CD4-positive, alpha-beta memory T cell (primary cell): ENCODE measurements at regions not wholly inside any gene's neighbourhood (a gene's known extent, or its start where the extent isn't known, plus 50 kb on each side); places are given as distances from the start of the nearest gene placed in this dataset.

Experiments used
- CTCF ChIA-PET: fragments of 350-600 bp; sonication (Branson Sonifier 250); formaldehyde crosslinking; loops from one replicate; lab custom pipeline; 2021; ENCODE audit warnings: inconsistent platforms; ENCODE audit not compliant: partially characterized antibody; lab: Charles Lee
- POLR2A ChIA-PET: fragments of 350-600 bp; sonication (Branson Sonifier 250); formaldehyde crosslinking; loops from one replicate; lab custom pipeline; 2021; ENCODE audit not compliant: partially characterized antibody; lab: Charles Lee
- DNase-seq, 5 donors: peaks; one replicate each; pipeline versions ENCODE4 v3.0.0 to v3.0.0-alpha.2; 2020 to 2022; ENCODE audit warnings: mixed read lengths in 1 of 5
- H3K27ac ChIP-seq: one replicate; pipeline ENCODE4 v1.7.0; 2013; ENCODE audit warnings: low read depth, low read length
- H3K27me3 ChIP-seq: 2 replicates; pipeline ENCODE4 v1.7.0; 2013; ENCODE audit warnings: mild to moderate bottlenecking, low read length, moderate library complexity; ENCODE audit not compliant: insufficient read depth
- H3K36me3 ChIP-seq: 2 replicates; pipeline ENCODE4 v1.7.0; 2013; ENCODE audit warnings: mild to moderate bottlenecking, low read length, moderate library complexity; ENCODE audit not compliant: insufficient read depth
- H3K4me1 ChIP-seq: 2 replicates; pipeline ENCODE4 v1.7.0; 2013; ENCODE audit warnings: mild to moderate bottlenecking, low read length, moderate library complexity; ENCODE audit not compliant: insufficient read depth
- H3K4me3 ChIP-seq, 2 donors: one replicate each; pipeline ENCODE4 v1.7.0; 2013; ENCODE audit warnings: low read length in 2 of 2, mild to moderate bottlenecking in 1 of 2
- H3K9me3 ChIP-seq, 2 donors: one replicate each; pipeline ENCODE4 v1.7.0; 2013; ENCODE audit warnings: low read length in 2 of 2, control low read depth in 1 of 2; ENCODE audit not compliant: control insufficient read depth in 1 of 2
- H3K27ac Mint-ChIP-seq, 7 donors: one replicate each; pipeline ENCODE4 v1.8.0; 2020 to 2021; ENCODE audit warnings: mixed read lengths in 7 of 7, mild to moderate bottlenecking in 6 of 7, inconsistent platforms in 3 of 7, moderate library complexity in 3 of 7
- H3K27me3 Mint-ChIP-seq, 2 donors: one replicate each; pipeline ENCODE4 v1.8.0; 2020 to 2021; ENCODE audit warnings: mixed read lengths in 2 of 2
- H3K36me3 Mint-ChIP-seq, 2 donors: one replicate each; pipeline ENCODE4 v1.8.0; 2020 to 2021; ENCODE audit warnings: mixed read lengths in 2 of 2, inconsistent platforms in 1 of 2, mild to moderate bottlenecking in 1 of 2
- H3K4me1 Mint-ChIP-seq, 4 donors: one replicate each; pipeline ENCODE4 v1.8.0; 2020 to 2021; ENCODE audit warnings: mixed read lengths in 4 of 4, mild to moderate bottlenecking in 1 of 4
- H3K4me3 Mint-ChIP-seq, 8 donors: one replicate each; pipeline ENCODE4 v1.8.0; 2020 to 2021; ENCODE audit warnings: mixed read lengths in 8 of 8, mild to moderate bottlenecking in 7 of 8, moderate library complexity in 6 of 8, inconsistent platforms in 3 of 8
- H3K9me3 Mint-ChIP-seq, 8 donors: one replicate each; pipeline ENCODE4 v1.8.0; 2020 to 2021; ENCODE audit warnings: mixed read lengths in 8 of 8, mild to moderate bottlenecking in 5 of 8, inconsistent platforms in 3 of 8, moderate library complexity in 1 of 8
- intact Hi-C: fragments of 100-400 bp; cut with micrococcal nuclease; formaldehyde crosslinking; loops from one replicate; pipeline ENCODE4 v1.15.1; 2023

GRCh38 chr14:38721822-38722431, 381.1 kb downstream of the SEC23A start:
- Mint-ChIP-seq H3K36me3 (no peaks in the 10 kb centered on the region), H3K27ac (no peak overlapping the region), H3K9me3 (peaks cover 0 to 4% (median 0%) of the 10 kb centered on the region in 8 donors), H3K4me3 (no peak overlapping the region), H3K27me3 (no peaks in the 10 kb centered on the region), H3K4me1 (no peaks in the 10 kb centered on the region)
- H3K36me3 ChIP-seq, result no peaks in the 10 kb centered on the region
- H3K4me1 ChIP-seq, result no peaks in the 10 kb centered on the region
- H3K27me3 ChIP-seq, result no peaks in the 10 kb centered on the region
- CTCF ChIA-PET, result interaction anchor here (1.3 kb wide), 1 partner anchor 17 kb away, joined by 3 read pairs; no protein-coding TSS in a partner anchor
- H3K27ac ChIP-seq, result no peak overlapping the region
- H3K9me3 ChIP-seq, result no peaks in the 10 kb centered on the region
- H3K4me3 ChIP-seq, result no peak overlapping the region
- intact Hi-C loops, result no loop called here
- DNase-seq, result peak in 1 of 5 donors; percentile 3
- POLR2A ChIA-PET, result no interaction called here

DNA sequence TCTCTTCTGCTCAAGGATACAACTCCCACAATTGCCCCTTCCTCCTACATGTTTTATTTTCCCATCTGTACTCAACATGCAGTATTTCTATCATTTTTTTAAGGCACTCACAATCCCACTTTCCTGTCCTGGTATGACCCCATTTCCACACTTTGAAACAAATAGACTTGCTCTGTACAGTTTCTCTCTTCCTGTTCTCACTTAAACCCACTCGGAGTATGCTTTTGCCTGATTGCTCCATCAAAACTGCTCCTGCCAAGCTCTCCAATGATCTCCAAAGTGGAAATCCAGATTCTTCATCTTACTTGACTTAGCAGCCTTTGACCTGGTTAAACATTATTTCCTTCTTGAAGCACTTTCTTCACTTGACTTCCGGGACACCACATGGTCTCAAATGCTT, 384.5 kb downstream of the SEC23A start:
- H3K27me3 Mint-ChIP-seq, result no peaks in the 10 kb centered on the region
- peaks cover 0 to 4% (median 0%) of the 10 kb centered on the region in 8 donors for H3K9me3 Mint-ChIP-seq
- H3K4me1 Mint-ChIP-seq, result no peaks in the 10 kb centered on the region
- DNase-seq, result no peak
- H3K4me3 Mint-ChIP-seq, result no peak overlapping the region
- intact Hi-C loops, result no loop called here
- CTCF ChIA-PET, result no interaction called here
- H3K36me3 Mint-ChIP-seq, result no peaks in the 10 kb centered on the region
- H3K36me3 ChIP-seq, result no peaks in the 10 kb centered on the region
- H3K9me3 ChIP-seq, result no peaks in the 10 kb centered on the region
- H3K27me3 ChIP-seq, result no peaks in the 10 kb centered on the region
- no peak overlapping the region for H3K4me3 ChIP-seq
- H3K4me1 ChIP-seq, result no peaks in the 10 kb centered on the region
- POLR2A ChIA-PET, result no interaction called here
- H3K27ac Mint-ChIP-seq, result no peak overlapping the region
- no peak overlapping the region for H3K27ac ChIP-seq

DNA sequence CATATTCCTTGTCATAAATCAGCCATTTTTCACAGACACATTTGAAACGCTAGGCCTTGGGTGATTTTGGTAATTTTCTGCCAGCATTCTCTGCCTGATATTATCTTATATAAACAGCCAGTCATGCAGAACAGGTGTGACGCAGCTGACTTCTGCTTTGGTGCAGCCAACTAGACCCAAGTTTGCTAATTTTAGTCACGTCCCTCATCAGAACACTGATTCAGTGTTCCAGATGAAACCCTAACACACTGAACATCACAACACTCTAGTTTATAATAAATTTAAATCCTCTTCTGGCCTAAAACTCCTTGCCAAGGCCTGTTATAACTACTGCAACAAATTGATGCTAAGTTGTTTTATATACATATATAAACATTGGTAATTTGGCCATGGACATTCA, 386.1 kb downstream of the SEC23A start:
- no peaks in the 10 kb centered on the region for H3K36me3 Mint-ChIP-seq
- H3K4me3 ChIP-seq, result no peak overlapping the region
- no peaks in the 10 kb centered on the region for H3K9me3 ChIP-seq
- no peaks in the 10 kb centered on the region for H3K4me1 ChIP-seq
- H3K27me3 ChIP-seq, result no peaks in the 10 kb centered on the region
- no peak overlapping the region for H3K27ac Mint-ChIP-seq
- no peaks in the 10 kb centered on the region for H3K4me1 Mint-ChIP-seq
- intact Hi-C loops, result no loop called here
- no peak for DNase-seq
- ChIA-PET POLR2A (no interaction called here), CTCF (no interaction called here)
- H3K4me3 Mint-ChIP-seq, result no peak overlapping the region
- peaks cover 0 to 4% (median 0%) of the 10 kb centered on the region in 8 donors for H3K9me3 Mint-ChIP-seq
- no peaks in the 10 kb centered on the region for H3K36me3 ChIP-seq
- no peaks in the 10 kb centered on the region for H3K27me3 Mint-ChIP-seq
- no peak overlapping the region for H3K27ac ChIP-seq

DNA sequence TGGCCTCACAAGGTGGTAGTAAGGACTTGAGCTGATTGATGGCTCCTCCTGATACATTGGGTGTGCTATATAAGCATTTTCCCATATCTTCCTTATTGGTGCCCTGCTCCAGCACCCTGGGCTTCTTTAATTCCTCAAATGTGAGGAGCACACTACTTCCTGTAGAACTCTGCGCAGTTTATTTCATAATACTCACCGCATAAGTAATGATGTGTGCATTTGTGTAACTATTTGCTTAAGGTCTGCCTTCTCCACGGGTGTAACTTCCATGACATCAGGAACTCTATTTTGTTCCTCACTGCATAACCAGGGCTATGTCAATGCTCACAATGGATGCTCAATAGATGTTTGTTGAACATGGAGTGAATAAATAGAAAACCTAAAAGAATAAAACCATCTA, 392.2 kb downstream of the SEC23A start:
- Histone ChIP-seq H3K27me3 (no peaks in the 10 kb centered on the region), H3K36me3 (no peaks in the 10 kb centered on the region), H3K27ac (no peak overlapping the region), H3K9me3 (no peaks in the 10 kb centered on the region), H3K4me3 (no peak overlapping the region), H3K4me1 (no peaks in the 10 kb centered on the region)
- peaks cover 0 to 2% of the 10 kb centered on the region in 2 donors for H3K27me3 Mint-ChIP-seq
- DNase-seq, result no peak
- peaks cover 0 to 2% (median 0%) of the 10 kb centered on the region in 8 donors for H3K9me3 Mint-ChIP-seq
- POLR2A ChIA-PET, result no interaction called here
- intact Hi-C loops, result no loop called here
- H3K36me3 Mint-ChIP-seq, result no peaks in the 10 kb centered on the region
- H3K27ac Mint-ChIP-seq, result no peak overlapping the region
- no peak overlapping the region for H3K4me3 Mint-ChIP-seq
- CTCF ChIA-PET, result no interaction called here
- H3K4me1 Mint-ChIP-seq, result no peaks in the 10 kb centered on the region

DNA sequence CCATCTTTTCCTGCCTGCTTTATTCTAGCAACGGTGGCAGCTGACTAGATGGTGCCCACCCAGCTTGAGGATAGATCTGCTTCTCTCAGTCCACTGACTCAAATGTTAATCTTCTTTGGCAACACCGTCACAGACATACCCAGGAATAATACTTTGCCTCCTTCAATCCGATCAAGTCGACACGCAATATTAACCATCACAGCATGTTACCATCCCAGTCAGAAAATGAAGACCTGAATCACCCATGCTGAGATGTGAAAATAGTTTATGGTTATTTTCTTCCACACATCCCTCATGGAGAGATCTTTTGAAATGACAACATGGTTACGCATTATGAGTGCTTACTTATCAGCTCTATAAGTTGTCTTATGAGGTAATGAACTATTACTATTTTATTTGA, 392.8 kb downstream of the SEC23A start:
- no peaks in the 10 kb centered on the region for H3K9me3 ChIP-seq
- no peak overlapping the region for H3K4me3 Mint-ChIP-seq
- POLR2A ChIA-PET, result no interaction called here

DNA sequence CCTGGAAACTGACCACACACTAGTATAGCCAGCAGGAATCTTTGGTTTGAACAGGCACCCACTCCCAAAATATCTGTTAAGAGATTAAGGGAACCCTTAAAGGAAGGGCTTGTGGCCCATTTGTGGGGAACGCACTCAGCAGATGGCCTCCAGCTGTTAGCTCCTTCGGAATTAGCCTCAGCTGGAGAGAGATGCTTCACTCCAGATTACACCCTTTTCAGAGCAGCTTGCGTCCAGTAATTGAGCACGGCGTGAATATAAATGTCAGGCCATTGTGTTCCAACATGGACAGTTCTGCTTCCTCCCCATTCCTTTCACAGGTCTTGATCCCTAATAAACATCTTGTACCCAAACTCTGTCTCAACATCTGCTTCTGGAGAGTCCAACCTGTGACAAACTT, 397.8 kb downstream of the SEC23A start:
- H3K4me3 Mint-ChIP-seq, result no peak overlapping the region
- CTCF ChIA-PET, result interaction anchor here (1.0 kb wide), 1 partner anchor 18 kb away, joined by 3 read pairs; no protein-coding TSS in a partner anchor
- Histone ChIP-seq H3K27me3 (no peaks in the 10 kb centered on the region), H3K36me3 (no peaks in the 10 kb centered on the region), H3K4me3 (no peak overlapping the region), H3K27ac (no peak overlapping the region), H3K9me3 (no peaks in the 10 kb centered on the region), H3K4me1 (no peaks in the 10 kb centered on the region)
- peaks cover 1% of the 10 kb centered on the region in 2 donors for H3K27me3 Mint-ChIP-seq
- peaks cover 0 to under 1% (median 0%) of the 10 kb centered on the region in 8 donors for H3K9me3 Mint-ChIP-seq
- H3K27ac Mint-ChIP-seq, result no peak overlapping the region
- no peaks in the 10 kb centered on the region for H3K36me3 Mint-ChIP-seq
- DNase-seq, result no peak
- intact Hi-C loops, result no loop called here
- POLR2A ChIA-PET, result no interaction called here
- no peaks in the 10 kb centered on the region for H3K4me1 Mint-ChIP-seq

More for the DNA sequence above, 392.8 kb downstream of the SEC23A start:
- Mint-ChIP-seq H3K9me3 (peaks cover 0 to 2% (median 0%) of the 10 kb centered on the region in 8 donors), H3K36me3 (no peaks in the 10 kb centered on the region), H3K27me3 (peaks cover 0 to 2% of the 10 kb centered on the region in 2 donors), H3K4me1 (no peaks in the 10 kb centered on the region), H3K27ac (no peak overlapping the region)
- no peaks in the 10 kb centered on the region for H3K36me3 ChIP-seq
- no peaks in the 10 kb centered on the region for H3K27me3 ChIP-seq
- intact Hi-C loops, result no loop called here
- H3K4me3 ChIP-seq, result no peak overlapping the region
- CTCF ChIA-PET, result no interaction called here
- no peak overlapping the region for H3K27ac ChIP-seq
- no peak for DNase-seq
- no peaks in the 10 kb centered on the region for H3K4me1 ChIP-seq

GRCh38 chr14:38704220-38704619, 398.8 kb downstream of the SEC23A start:
- intact Hi-C loops, result no loop called here
- no peak overlapping the region for H3K4me3 Mint-ChIP-seq
- no peaks in the 10 kb centered on the region for H3K4me1 ChIP-seq

More at GRCh38 chr14:38704220-38704619, 398.8 kb downstream of the SEC23A start:
- POLR2A ChIA-PET, result no interaction called here
- Histone ChIP-seq H3K4me3 (no peak overlapping the region), H3K9me3 (no peaks in the 10 kb centered on the region), H3K27ac (no peak overlapping the region), H3K36me3 (no peaks in the 10 kb centered on the region), H3K27me3 (no peaks in the 10 kb centered on the region)
- Mint-ChIP-seq H3K27me3 (peaks cover 0 to 1% of the 10 kb centered on the region in 2 donors), H3K4me1 (peaks cover 0 to 1% (median 0%) of the 10 kb centered on the region in 4 donors), H3K9me3 (no peaks in the 10 kb centered on the region), H3K27ac (no peak overlapping the region), H3K36me3 (no peaks in the 10 kb centered on the region)
- no peak for DNase-seq
- CTCF ChIA-PET, result no interaction called here
